Keratinocyte (primary cell): ENCODE measurements at regions not wholly inside any gene's neighbourhood (a gene's known extent, or its start where the extent isn't known, plus 50 kb on each side); places are given as distances from the start of the nearest gene placed in this dataset.

Source experiments
- DNase-seq: peaks from one replicate; pipeline ENCODE4 v3.0.0-alpha.2; 2011; ENCODE audit warnings: low read depth, missing footprints, low spot score
- FAIRE-seq: peaks from 2 replicates; lab custom pipeline; 2011; peaks lifted over from hg19 to GRCh38; lab: Jason Lieb, UNC
- H2AFZ ChIP-seq: 2 replicates; pipeline ENCODE4 v1.6.0; 2012; ENCODE audit warnings: low read length, control low read depth, inconsistent platforms; ENCODE audit not compliant: control insufficient read depth
- H3K27ac ChIP-seq: 2 replicates; pipeline ENCODE4 v1.5.1; 2011; ENCODE audit warnings: low read length; ENCODE audit not compliant: control insufficient read depth, insufficient read depth
- H3K27me3 ChIP-seq: 3 replicates; pipeline ENCODE4 v1.6.0; 2011; ENCODE audit warnings: low read length; ENCODE audit not compliant: control insufficient read depth, insufficient read depth; ENCODE audit errors: extremely low read depth
- H3K36me3 ChIP-seq, 2 experiments: 2 replicates in 1 of 2; 3 replicates in 1 of 2; pipeline ENCODE4 v1.5.1; 2011; ENCODE audit warnings: low read length in 2 of 2, mild to moderate bottlenecking in 1 of 2; ENCODE audit not compliant: control insufficient read depth in 2 of 2, insufficient read depth in 2 of 2; ENCODE audit errors: extremely low read depth in 1 of 2
- H3K4me1 ChIP-seq: 3 replicates; pipeline ENCODE4 v1.5.1; 2011; ENCODE audit warnings: low read length; ENCODE audit not compliant: control insufficient read depth, insufficient read depth; ENCODE audit errors: extremely low read depth
- H3K4me2 ChIP-seq: 3 replicates; pipeline ENCODE4 v1.6.0; 2011; ENCODE audit warnings: low read depth, low read length; ENCODE audit not compliant: control insufficient read depth, insufficient read depth; ENCODE audit errors: extremely low read depth
- H3K4me3 ChIP-seq, 3 experiments: fragments of 200-600 bp in 1 of 3; sonication (generic) in 1 of 3; 2 replicates in 2 of 3; 3 replicates in 1 of 3; pipeline ENCODE4 v1.5.1; 2011 to 2016; ENCODE audit warnings: low read length in 3 of 3, mild to moderate bottlenecking in 3 of 3, control low read depth in 2 of 3, inconsistent platforms in 1 of 3, low read depth in 1 of 3, mixed read lengths in 1 of 3, mixed run types in 1 of 3, moderate library complexity in 1 of 3; ENCODE audit not compliant: control insufficient read depth in 2 of 3, insufficient read depth in 2 of 3; ENCODE audit errors: extremely low read depth in 1 of 3
- H3K79me2 ChIP-seq: 2 replicates; pipeline ENCODE4 v1.6.0; 2012; ENCODE audit warnings: low read length; ENCODE audit not compliant: control insufficient read depth, insufficient read depth
- H3K9ac ChIP-seq: 3 replicates; pipeline ENCODE4 v1.6.0; 2011; ENCODE audit warnings: low read length; ENCODE audit not compliant: control insufficient read depth, insufficient read depth; ENCODE audit errors: extremely low read depth
- H3K9me1 ChIP-seq: 3 replicates; pipeline ENCODE4 v1.6.0; 2011; ENCODE audit warnings: low read length; ENCODE audit not compliant: control insufficient read depth, insufficient read depth; ENCODE audit errors: extremely low read depth
- H3K9me3 ChIP-seq: 2 replicates; pipeline ENCODE4 v1.5.1; 2012; ENCODE audit warnings: low read depth, low read length; ENCODE audit not compliant: control insufficient read depth
- H4K20me1 ChIP-seq: 3 replicates; pipeline ENCODE4 v1.6.0; 2011; ENCODE audit warnings: low read length; ENCODE audit not compliant: control insufficient read depth, insufficient read depth; ENCODE audit errors: extremely low read depth
- EZH2 ChIP-seq: IDR thresholded peaks from one replicate; pipeline ENCODE4 v1.6.1; 2012; ENCODE audit warnings: inconsistent platforms, mild to moderate bottlenecking, low read length, moderate library complexity
- dilution Hi-C: fragments of 300-500 bp; cut with MboI; formaldehyde crosslinking; loops from one replicate; pipeline ENCODE4 v1.7.0; 2020; ENCODE audit warnings: low sequenced_read_pairs; ENCODE audit not compliant: extremely low pct_ligation_motif_present
- TF ChIP-seq, protein P1 (sequence below), 3 experiments: IDR thresholded peaks in 1 of 3; conservative IDR thresholded peaks in 1 of 3; optimal IDR thresholded peaks in 1 of 3; 2 replicates in 2 of 3; 3 replicates in 1 of 3; pipeline versions ENCODE3 to v1.5.1; 2011; ENCODE audit warnings: low read length in 3 of 3, mild to moderate bottlenecking in 3 of 3, moderate library complexity in 2 of 3, control low read depth in 1 of 3, inconsistent platforms in 1 of 3; ENCODE audit not compliant: insufficient read depth in 2 of 3; ENCODE audit errors: extremely low read depth in 1 of 3

DNA sequence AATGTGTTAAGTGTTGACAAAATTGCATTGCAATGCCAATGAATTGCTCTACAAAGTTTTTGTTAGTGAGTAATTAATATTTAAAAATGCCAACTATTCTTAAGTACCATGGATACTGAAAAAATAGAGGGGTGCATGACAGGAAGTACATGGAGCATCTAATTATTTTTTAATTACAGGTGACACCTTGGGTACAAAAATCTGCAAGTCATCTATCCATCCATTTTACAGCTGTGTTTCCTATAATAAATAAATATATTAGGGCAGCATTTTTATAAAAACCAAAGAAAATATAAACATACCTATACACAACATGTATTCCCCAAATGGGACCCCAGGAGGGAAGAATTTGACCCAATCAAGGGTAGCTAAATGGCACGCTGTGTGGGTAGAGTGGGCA lies 304.6 kb downstream of the XPNPEP1 start:
- no peaks in the 10 kb centered on the region for H3K9me1 ChIP-seq
- H3K36me3 ChIP-seq, result no peaks in the 10 kb centered on the region
- no peak for TF ChIP-seq EZH2
- TF ChIP-seq, protein P1, sequence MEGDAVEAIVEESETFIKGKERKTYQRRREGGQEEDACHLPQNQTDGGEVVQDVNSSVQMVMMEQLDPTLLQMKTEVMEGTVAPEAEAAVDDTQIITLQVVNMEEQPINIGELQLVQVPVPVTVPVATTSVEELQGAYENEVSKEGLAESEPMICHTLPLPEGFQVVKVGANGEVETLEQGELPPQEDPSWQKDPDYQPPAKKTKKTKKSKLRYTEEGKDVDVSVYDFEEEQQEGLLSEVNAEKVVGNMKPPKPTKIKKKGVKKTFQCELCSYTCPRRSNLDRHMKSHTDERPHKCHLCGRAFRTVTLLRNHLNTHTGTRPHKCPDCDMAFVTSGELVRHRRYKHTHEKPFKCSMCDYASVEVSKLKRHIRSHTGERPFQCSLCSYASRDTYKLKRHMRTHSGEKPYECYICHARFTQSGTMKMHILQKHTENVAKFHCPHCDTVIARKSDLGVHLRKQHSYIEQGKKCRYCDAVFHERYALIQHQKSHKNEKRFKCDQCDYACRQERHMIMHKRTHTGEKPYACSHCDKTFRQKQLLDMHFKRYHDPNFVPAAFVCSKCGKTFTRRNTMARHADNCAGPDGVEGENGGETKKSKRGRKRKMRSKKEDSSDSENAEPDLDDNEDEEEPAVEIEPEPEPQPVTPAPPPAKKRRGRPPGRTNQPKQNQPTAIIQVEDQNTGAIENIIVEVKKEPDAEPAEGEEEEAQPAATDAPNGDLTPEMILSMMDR (optimal IDR thresholded peaks at IDR 0.05 in 1 of 3, IDR thresholded peaks at IDR 0.05 in 1 of 3, conservative IDR thresholded peaks at IDR 0.05 in 1 of 3; ENCODE audit: extremely low read depth in 1 of 3, insufficient read depth in 2 of 3, low read length in 3 of 3), result no peak
- no peaks in the 10 kb centered on the region for H4K20me1 ChIP-seq
- no peaks in the 10 kb centered on the region for H3K9me3 ChIP-seq
- no peak for FAIRE-seq
- dilution Hi-C loops, result no loop called here
- no peak overlapping the region for H2AFZ ChIP-seq
- DNase-seq, result no peak
- H3K27ac ChIP-seq, result no peak overlapping the region
- H3K9ac ChIP-seq, result no peak overlapping the region
- no peak overlapping the region for H3K4me2 ChIP-seq
- H3K79me2 ChIP-seq, result no peaks in the 10 kb centered on the region
- H3K4me1 ChIP-seq, result no peaks in the 10 kb centered on the region
- H3K27me3 ChIP-seq, result no peaks in the 10 kb centered on the region
- no peak overlapping the region for H3K4me3 ChIP-seq

DNA sequence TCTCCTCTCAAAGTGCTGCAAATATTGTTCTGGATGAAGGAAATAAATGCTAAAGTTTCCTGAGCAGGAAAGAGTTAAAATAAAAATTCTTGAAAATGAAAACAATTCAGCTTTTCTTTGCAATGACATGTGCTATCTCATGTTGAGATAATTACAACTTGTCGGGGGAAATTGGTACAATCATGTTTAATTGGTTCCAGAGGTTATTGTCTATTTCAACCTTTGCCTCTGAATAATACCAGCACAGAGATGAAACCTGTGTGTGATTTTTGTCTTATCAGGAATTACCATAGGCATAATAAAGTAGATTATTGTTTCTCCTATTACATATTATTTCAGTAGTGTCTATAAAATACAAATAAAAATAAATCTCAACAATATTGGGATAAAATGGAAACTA lies 305.0 kb downstream of the XPNPEP1 start:
- H4K20me1 ChIP-seq, result no peaks in the 10 kb centered on the region
- H2AFZ ChIP-seq, result no peak overlapping the region
- no peak overlapping the region for H3K4me2 ChIP-seq
- H3K27ac ChIP-seq, result no peak overlapping the region
- no peaks in the 10 kb centered on the region for H3K9me3 ChIP-seq
- TF ChIP-seq EZH2, result no peak
- TF ChIP-seq, protein P1 (optimal IDR thresholded peaks at IDR 0.05 in 1 of 3, IDR thresholded peaks at IDR 0.05 in 1 of 3, conservative IDR thresholded peaks at IDR 0.05 in 1 of 3; ENCODE audit: extremely low read depth in 1 of 3, insufficient read depth in 2 of 3, low read length in 3 of 3), result no peak
- dilution Hi-C loops, result no loop called here
- H3K9ac ChIP-seq, result no peak overlapping the region
- no peaks in the 10 kb centered on the region for H3K9me1 ChIP-seq
- H3K79me2 ChIP-seq, result no peaks in the 10 kb centered on the region
- no peak overlapping the region for H3K4me3 ChIP-seq
- H3K4me1 ChIP-seq, result no peaks in the 10 kb centered on the region
- DNase-seq, result no peak
- no peaks in the 10 kb centered on the region for H3K36me3 ChIP-seq
- no peaks in the 10 kb centered on the region for H3K27me3 ChIP-seq
- no peak for FAIRE-seq
